ENCODE measurements at regions not wholly inside any gene's neighbourhood (a gene's known extent, or its start where the extent isn't known, plus 50 kb on each side); places are given as distances from the start of the nearest gene placed in this dataset.
"Not testable (repeated sequence)": the region's sequence is repeated elsewhere in the genome, so short reads cannot be mapped to it uniquely, and the experiment has no call there.

GRCh38 chr3:192968901-192969300, 51.2 kb upstream of the MB21D2 start:
- H3K27ac ChIP-seq; H3K27me3 ChIP-seq; intact Hi-C loops (cut with DNase I); H3K36me3 ChIP-seq; DNase-seq; H3K4me3 ChIP-seq; H3K4me1 ChIP-seq; H3K9me3 ChIP-seq: not testable (repeated sequence)
- 39 to 75% methylated on average over 1 to 2 of the region's 2 CpGs for WGBS, 2 donors

- Histone ChIP-seq H3K9me3 (peaks cover 0 to 3% (median 0%) of the 10 kb centered on the region in 4 donors), H3K4me1 (no peaks in the 10 kb centered on the region), H3K4me3 (no peak overlapping the region), H3K36me3 (no peaks in the 10 kb centered on the region), H3K27ac (no peak overlapping the region), H3K27me3 (no peaks in the 10 kb centered on the region)
- WGBS, 2 donors, result 74 to 80% methylated on average over 5 of the region's 5 CpGs
- no peak for DNase-seq
- intact Hi-C loops (cut with DNase I), result no loop called here
- TF ChIP-seq EP300 (IDR thresholded peaks at IDR 0.05), result no peak
- no peak for TF ChIP-seq CTCF (IDR thresholded peaks at IDR 0.05)
- no peak for TF ChIP-seq POLR2AphosphoS5 (IDR thresholded peaks at IDR 0.05)
- TF ChIP-seq POLR2A (IDR thresholded peaks at IDR 0.05), result no peak
These were observed 63.0 kb upstream of the MB21D2 start for GRCh38 chr3:192980632-192981031.

GRCh38 chr3:192986379-192986778, 68.7 kb upstream of the MB21D2 start:
- H3K27ac ChIP-seq, result no peak overlapping the region
- TF ChIP-seq POLR2A (IDR thresholded peaks at IDR 0.05) (no peak), EP300 (IDR thresholded peaks at IDR 0.05) (no peak), CTCF (IDR thresholded peaks at IDR 0.05) (no peak), POLR2AphosphoS5 (IDR thresholded peaks at IDR 0.05) (no peak)
- no peaks in the 10 kb centered on the region for H3K27me3 ChIP-seq
- no peaks in the 10 kb centered on the region for H3K9me3 ChIP-seq
- DNase-seq, result no peak
- H3K36me3 ChIP-seq, result no peaks in the 10 kb centered on the region
- intact Hi-C loops (cut with DNase I), result no loop called here
- no peaks in the 10 kb centered on the region for H3K4me1 ChIP-seq
- WGBS, 2 donors, result 90 to 92% methylated on average over 10 of the region's 10 CpGs
- no peak overlapping the region for H3K4me3 ChIP-seq

- H3K36me3 ChIP-seq, result no peaks in the 10 kb centered on the region
- H3K27me3 ChIP-seq, result no peaks in the 10 kb centered on the region
- TF ChIP-seq POLR2AphosphoS5 (IDR thresholded peaks at IDR 0.05) (no peak), CTCF (IDR thresholded peaks at IDR 0.05) (no peak), POLR2A (IDR thresholded peaks at IDR 0.05) (no peak), EP300 (IDR thresholded peaks at IDR 0.05) (no peak)
- 71 to 75% methylated on average over 2 of the region's 2 CpGs for WGBS, 2 donors
- H3K4me1 ChIP-seq, result no peaks in the 10 kb centered on the region
- intact Hi-C loops (cut with DNase I), result no loop called here
- no peak for DNase-seq
- no peaks in the 10 kb centered on the region for H3K9me3 ChIP-seq
- no peak overlapping the region for H3K27ac ChIP-seq
- no peak overlapping the region for H3K4me3 ChIP-seq
These were observed 73.7 kb upstream of the MB21D2 start for GRCh38 chr3:192991356-192991755.

- 77 to 80% methylated on average over 6 of the region's 6 CpGs for WGBS, 2 donors
- no peaks in the 10 kb centered on the region for H3K9me3 ChIP-seq
- TF ChIP-seq CTCF (IDR thresholded peaks at IDR 0.05) (no peak), POLR2A (IDR thresholded peaks at IDR 0.05) (no peak), POLR2AphosphoS5 (IDR thresholded peaks at IDR 0.05) (no peak), EP300 (IDR thresholded peaks at IDR 0.05) (no peak)
- intact Hi-C loops (cut with DNase I), result no loop called here
- no peak overlapping the region for H3K27ac ChIP-seq
- no peaks in the 10 kb centered on the region for H3K27me3 ChIP-seq
- H3K4me1 ChIP-seq, result no peaks in the 10 kb centered on the region
- H3K36me3 ChIP-seq, result no peaks in the 10 kb centered on the region
- H3K4me3 ChIP-seq, result no peak overlapping the region
- no peak for DNase-seq
These were observed 74.7 kb upstream of the MB21D2 start for GRCh38 chr3:192992361-192992760.
